ENCODE measurements at regions not wholly inside any gene's neighbourhood (a gene's known extent, or its start where the extent isn't known, plus 50 kb on each side); places are given as distances from the start of the nearest gene placed in this dataset.

DNA sequence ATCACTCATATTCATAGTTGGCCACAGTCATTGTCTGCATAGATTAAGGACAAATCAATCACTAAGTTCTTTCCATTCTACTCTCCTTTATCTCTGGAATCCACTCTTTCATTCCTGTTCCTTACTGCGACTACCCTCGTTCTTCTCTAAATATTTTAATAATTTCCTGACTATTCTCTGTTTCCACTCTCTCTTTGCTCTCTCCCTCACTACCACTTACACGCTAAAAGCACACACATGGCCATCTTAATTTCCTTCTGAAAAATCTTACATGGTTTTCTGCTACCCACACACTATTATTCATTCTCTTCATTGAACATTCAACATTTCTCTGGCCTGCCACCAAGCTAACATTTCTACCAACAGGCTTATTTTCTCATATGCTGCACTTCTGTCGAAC is 279.6 kb upstream of the PLSCR5 start:
- H3K27ac ChIP-seq (ENCODE audit: low read depth, low read length), result no peak overlapping the region
- ChIA-PET CTCF (no interaction called here), POLR2A (no interaction called here)
- no peak for DNase-seq (ENCODE audit: low read depth, low spot score)
- no peaks in the 10 kb centered on the region for H3K9me3 ChIP-seq (ENCODE audit: control insufficient read depth, insufficient read depth, low read length)
- no peak overlapping the region for H3K4me3 ChIP-seq (ENCODE audit: low read depth, low read length)
- TF ChIP-seq, protein P1, sequence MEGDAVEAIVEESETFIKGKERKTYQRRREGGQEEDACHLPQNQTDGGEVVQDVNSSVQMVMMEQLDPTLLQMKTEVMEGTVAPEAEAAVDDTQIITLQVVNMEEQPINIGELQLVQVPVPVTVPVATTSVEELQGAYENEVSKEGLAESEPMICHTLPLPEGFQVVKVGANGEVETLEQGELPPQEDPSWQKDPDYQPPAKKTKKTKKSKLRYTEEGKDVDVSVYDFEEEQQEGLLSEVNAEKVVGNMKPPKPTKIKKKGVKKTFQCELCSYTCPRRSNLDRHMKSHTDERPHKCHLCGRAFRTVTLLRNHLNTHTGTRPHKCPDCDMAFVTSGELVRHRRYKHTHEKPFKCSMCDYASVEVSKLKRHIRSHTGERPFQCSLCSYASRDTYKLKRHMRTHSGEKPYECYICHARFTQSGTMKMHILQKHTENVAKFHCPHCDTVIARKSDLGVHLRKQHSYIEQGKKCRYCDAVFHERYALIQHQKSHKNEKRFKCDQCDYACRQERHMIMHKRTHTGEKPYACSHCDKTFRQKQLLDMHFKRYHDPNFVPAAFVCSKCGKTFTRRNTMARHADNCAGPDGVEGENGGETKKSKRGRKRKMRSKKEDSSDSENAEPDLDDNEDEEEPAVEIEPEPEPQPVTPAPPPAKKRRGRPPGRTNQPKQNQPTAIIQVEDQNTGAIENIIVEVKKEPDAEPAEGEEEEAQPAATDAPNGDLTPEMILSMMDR (IDR thresholded peaks at IDR 0.05; ENCODE audit: low read depth, low read length), result no peak
- no peaks in the 10 kb centered on the region for H3K27me3 ChIP-seq (ENCODE audit: control insufficient read depth, insufficient read depth, low read length)

DNA sequence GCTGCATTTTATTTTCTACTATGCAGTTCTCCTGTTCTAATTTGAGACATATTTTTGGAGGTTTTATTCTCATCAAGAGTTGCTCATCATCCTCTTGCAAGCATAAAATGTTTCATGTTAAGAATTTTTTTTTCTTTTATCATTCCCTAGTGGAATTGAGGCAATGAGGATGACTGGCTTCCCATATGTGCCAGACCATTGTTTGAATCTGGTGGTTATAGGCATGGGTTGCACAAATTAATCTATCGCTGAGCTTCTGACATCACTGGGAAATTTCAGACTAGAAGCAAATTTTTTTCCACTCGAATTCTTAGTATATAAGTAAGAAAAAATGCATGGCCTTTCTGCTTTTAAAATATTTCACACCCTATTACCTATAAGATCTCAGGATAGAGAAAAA is 279.1 kb upstream of the PLSCR5 start:
- no peaks in the 10 kb centered on the region for H3K27me3 ChIP-seq (ENCODE audit: control insufficient read depth, insufficient read depth, low read length)
- no peak overlapping the region for H3K27ac ChIP-seq (ENCODE audit: low read depth, low read length)
- ChIA-PET CTCF (interaction anchor here (0.6 kb wide), 1 partner anchor 694 kb away, joined by 3 read pairs; no protein-coding TSS in a partner anchor), POLR2A (no interaction called here)
- no peak for DNase-seq (ENCODE audit: low read depth, low spot score)
- no peak overlapping the region for H3K4me3 ChIP-seq (ENCODE audit: low read depth, low read length)
- TF ChIP-seq, protein P1 (IDR thresholded peaks at IDR 0.05; ENCODE audit: low read depth, low read length), result no peak
- no peaks in the 10 kb centered on the region for H3K9me3 ChIP-seq (ENCODE audit: control insufficient read depth, insufficient read depth, low read length)

DNA sequence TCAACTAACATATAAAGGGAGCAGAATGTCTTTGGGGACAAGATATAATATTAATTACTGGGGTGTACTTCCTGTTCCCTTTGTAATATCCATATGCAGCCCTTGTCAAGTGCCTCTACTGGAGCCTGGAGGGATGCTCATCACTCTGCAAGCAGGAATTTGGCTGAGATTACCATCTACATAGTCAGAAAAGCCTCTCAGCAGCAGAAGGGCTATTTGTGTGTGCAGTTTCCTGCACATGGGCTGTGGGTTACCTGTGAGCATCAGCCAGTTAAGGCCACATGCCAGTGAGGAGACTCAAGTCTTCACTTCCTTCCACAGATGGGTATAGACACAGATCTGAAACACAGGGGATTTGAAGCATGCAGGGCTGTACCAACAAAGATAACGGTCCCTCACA is 278.1 kb upstream of the PLSCR5 start:
- CTCF ChIA-PET, result interaction anchor here (0.6 kb wide), 1 partner anchor 693 kb away, joined by 3 read pairs; no protein-coding TSS in a partner anchor

DNA sequence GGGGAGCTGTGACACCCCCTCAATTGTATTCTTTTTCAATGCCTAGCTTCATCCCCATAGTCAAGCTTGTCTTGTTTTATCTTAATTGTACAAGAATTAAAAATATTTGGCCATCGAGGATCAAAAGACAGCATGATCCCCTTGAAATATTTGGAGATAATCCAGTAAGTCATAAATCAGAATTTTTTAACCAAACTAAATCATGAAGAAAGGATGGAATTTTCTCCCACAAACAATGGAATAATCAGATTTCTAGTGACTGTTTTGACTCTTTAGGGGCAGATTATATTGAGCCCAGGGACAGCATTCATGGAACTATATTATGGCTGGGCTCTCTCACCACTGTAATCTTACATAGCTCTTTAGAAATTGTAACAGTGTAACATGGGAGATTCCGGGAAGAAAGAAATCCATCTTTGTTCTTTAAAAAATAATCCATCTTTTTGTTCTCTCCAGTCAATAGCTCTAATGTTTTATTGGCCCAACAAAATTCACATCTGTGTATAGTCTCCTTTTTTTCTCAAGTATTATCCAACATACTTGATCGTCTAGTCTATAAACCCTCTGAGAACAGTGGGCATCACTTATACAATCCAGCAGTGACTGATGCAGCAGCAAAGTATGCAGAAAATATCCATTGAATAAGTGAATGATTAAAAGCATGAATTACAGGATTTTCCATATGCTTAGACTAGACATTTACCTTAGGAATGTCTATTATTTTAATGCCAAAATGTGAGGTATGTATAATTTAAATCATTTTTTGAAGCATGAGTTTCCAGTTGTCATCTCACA is 277.0 kb upstream of the PLSCR5 start:
- POLR2A ChIA-PET, result interaction anchor here (0.6 kb wide), 1 partner anchor 1207 kb away, joined by 3 read pairs; no protein-coding TSS in a partner anchor
- TF ChIP-seq, protein P1 (IDR thresholded peaks at IDR 0.05; ENCODE audit: low read depth, low read length), result no peak
- CTCF ChIA-PET, result no interaction called here
- H3K4me3 ChIP-seq (ENCODE audit: low read depth, low read length), result no peak overlapping the region
- H3K9me3 ChIP-seq (ENCODE audit: control insufficient read depth, insufficient read depth, low read length), result no peaks in the 10 kb centered on the region
- H3K27ac ChIP-seq (ENCODE audit: low read depth, low read length), result no peak overlapping the region
- no peak for DNase-seq (ENCODE audit: low read depth, low spot score)
- H3K27me3 ChIP-seq (ENCODE audit: control insufficient read depth, insufficient read depth, low read length), result no peaks in the 10 kb centered on the region

More for the DNA sequence above, 278.1 kb upstream of the PLSCR5 start:
- H3K9me3 ChIP-seq (ENCODE audit: control insufficient read depth, insufficient read depth, low read length), result no peaks in the 10 kb centered on the region
- TF ChIP-seq, protein P1 (IDR thresholded peaks at IDR 0.05; ENCODE audit: low read depth, low read length), result no peak
- no peak overlapping the region for H3K4me3 ChIP-seq (ENCODE audit: low read depth, low read length)
- POLR2A ChIA-PET, result no interaction called here
- DNase-seq (ENCODE audit: low read depth, low spot score), result no peak
- H3K27ac ChIP-seq (ENCODE audit: low read depth, low read length), result no peak overlapping the region
- no peaks in the 10 kb centered on the region for H3K27me3 ChIP-seq (ENCODE audit: control insufficient read depth, insufficient read depth, low read length)

DNA sequence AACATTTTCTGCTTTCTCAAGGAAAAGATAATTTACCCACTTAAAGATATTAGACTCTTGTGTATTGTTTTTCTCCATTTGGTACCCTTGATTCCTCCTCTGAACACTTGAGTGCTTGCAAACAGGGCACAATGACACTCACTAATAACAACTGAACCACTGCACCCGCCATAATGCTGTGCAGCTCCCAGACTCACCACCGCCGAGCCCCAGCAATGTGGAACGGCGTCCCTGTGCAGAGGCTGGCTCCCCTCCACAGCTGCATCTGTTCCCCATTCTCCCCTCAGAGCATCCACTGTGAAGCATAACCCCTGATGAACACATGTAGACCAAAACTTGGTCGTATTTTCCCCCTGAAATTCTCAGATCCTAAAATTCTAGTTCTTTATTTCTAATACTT is 276.2 kb upstream of the PLSCR5 start:
- Histone ChIP-seq H3K27me3 (ENCODE audit: control insufficient read depth, insufficient read depth, low read length) (no peaks in the 10 kb centered on the region), H3K9me3 (ENCODE audit: control insufficient read depth, insufficient read depth, low read length) (no peaks in the 10 kb centered on the region), H3K27ac (ENCODE audit: low read depth, low read length) (no peak overlapping the region), H3K4me3 (ENCODE audit: low read depth, low read length) (no peak overlapping the region)
- ChIA-PET POLR2A (no interaction called here), CTCF (no interaction called here)
- TF ChIP-seq, protein P1 (IDR thresholded peaks at IDR 0.05; ENCODE audit: low read depth, low read length), result no peak
- DNase-seq (ENCODE audit: low read depth, low spot score), result no peak
